Fibroblast of pulmonary artery (primary cell): ENCODE measurements at regions not wholly inside any gene's neighbourhood (a gene's known extent, or its start where the extent isn't known, plus 50 kb on each side); places are given as distances from the start of the nearest gene placed in this dataset.

Experiments used
- DNase-seq: peaks from one replicate; pipeline ENCODE4 v3.0.0-alpha.2; 2010; ENCODE audit warnings: low read depth
- H3K4me3 ChIP-seq: replicated peaks from 2 replicates; pipeline ENCODE4 v1.5.1; 2011; ENCODE audit warnings: low read depth, mild to moderate bottlenecking, control low read depth, low read length, moderate library complexity
- TF ChIP-seq, protein P1 (sequence below): IDR thresholded peaks from 2 replicates; pipeline ENCODE4 v1.5.1; 2011; ENCODE audit warnings: mild to moderate bottlenecking, control low read depth, low read length, inconsistent platforms; ENCODE audit errors: missing control alignments

GRCh38 chr22:48476577-48476976, 1351.1 kb downstream of the BRD1 start:
- TF ChIP-seq, protein P1, sequence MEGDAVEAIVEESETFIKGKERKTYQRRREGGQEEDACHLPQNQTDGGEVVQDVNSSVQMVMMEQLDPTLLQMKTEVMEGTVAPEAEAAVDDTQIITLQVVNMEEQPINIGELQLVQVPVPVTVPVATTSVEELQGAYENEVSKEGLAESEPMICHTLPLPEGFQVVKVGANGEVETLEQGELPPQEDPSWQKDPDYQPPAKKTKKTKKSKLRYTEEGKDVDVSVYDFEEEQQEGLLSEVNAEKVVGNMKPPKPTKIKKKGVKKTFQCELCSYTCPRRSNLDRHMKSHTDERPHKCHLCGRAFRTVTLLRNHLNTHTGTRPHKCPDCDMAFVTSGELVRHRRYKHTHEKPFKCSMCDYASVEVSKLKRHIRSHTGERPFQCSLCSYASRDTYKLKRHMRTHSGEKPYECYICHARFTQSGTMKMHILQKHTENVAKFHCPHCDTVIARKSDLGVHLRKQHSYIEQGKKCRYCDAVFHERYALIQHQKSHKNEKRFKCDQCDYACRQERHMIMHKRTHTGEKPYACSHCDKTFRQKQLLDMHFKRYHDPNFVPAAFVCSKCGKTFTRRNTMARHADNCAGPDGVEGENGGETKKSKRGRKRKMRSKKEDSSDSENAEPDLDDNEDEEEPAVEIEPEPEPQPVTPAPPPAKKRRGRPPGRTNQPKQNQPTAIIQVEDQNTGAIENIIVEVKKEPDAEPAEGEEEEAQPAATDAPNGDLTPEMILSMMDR = no peak
- H3K4me3 ChIP-seq = no peak overlapping the region
- no peak for DNase-seq

DNA sequence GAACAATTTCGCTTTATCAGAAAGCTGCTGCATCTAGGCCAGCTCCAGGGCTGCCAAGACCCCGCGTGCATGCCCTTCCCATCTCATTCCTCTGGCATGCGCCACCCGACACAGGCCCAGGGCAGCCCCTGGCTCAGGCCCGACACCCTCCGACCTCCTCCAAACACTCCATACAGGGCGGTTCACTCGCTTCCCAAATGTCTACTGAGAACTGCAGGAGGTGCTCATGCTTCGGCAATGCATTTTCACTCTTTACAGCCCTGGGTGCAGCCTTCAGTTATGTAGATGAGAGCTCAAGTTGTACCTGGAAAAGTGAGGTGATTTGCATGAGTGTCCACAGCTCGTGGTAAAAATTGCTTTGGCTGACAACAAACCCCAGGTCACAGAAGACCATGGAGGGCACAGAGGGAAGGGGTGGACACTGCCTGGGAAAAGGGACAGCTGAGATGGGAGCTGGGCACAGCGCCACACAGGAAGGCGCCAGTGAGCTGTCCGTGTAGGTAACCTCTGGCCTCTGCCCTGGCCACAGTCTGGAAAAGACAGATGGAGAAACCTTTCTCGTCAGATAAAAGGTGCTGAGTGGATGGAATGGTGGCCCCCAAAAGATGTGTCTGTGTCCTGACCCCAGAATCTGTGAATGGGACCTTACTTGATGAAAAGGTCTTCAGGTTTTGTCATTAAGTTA, 1351.9 kb downstream of the BRD1 start:
- DNase-seq = no peak
- TF ChIP-seq, protein P1 = no peak

DNA sequence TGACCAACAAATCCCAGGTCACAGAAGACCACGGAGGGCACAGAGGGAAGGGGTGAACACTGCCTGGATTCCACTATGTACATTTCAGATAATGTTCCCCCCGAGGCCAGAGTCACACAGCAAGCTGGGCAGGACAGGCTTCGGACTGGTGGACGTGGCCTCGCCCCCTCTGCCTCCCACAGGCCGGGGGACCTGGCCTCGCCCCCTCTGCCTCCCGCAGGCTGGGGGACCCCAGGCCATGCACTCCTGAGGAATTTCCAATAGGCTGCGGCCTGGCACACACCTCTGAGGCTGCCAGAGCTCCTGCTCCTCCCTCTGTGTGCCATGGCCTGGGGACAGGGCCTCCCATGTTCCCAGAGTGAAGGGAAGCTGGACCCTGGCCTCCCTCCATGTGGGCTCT, 1352.8 kb downstream of the BRD1 start:
- TF ChIP-seq, protein P1 = no peak
- no peak for DNase-seq

More for the DNA sequence above, 1351.9 kb downstream of the BRD1 start:
- H3K4me3 ChIP-seq = no peak overlapping the region

GRCh38 chr22:48473202-48473601, 1354.5 kb downstream of the BRD1 start:
- TF ChIP-seq, protein P1 = no peak
- no peak for DNase-seq
- no peak overlapping the region for H3K4me3 ChIP-seq

More for the DNA sequence above, 1352.8 kb downstream of the BRD1 start:
- H3K4me3 ChIP-seq = no peak overlapping the region

- no peak overlapping the region for H3K4me3 ChIP-seq
- TF ChIP-seq, protein P1 = no peak
- no peak for DNase-seq
Measured at GRCh38 chr22:48464246-48464645, 1363.4 kb downstream of the BRD1 start.

GRCh38 chr22:48459859-48460823, 1367.5 kb downstream of the BRD1 start:
- H3K4me3 ChIP-seq = no peak overlapping the region
- TF ChIP-seq, protein P1 = no peak
- no peak for DNase-seq
